IMR-90 (cell line): ENCODE measurements at regions not wholly inside any gene's neighbourhood (a gene's known extent, or its start where the extent isn't known, plus 50 kb on each side); places are given as distances from the start of the nearest gene placed in this dataset.

ENCODE experiments used
- ATAC-seq: fragments of 200-7000 bp; cut with Tn5 transposase; 2 replicates; pipeline ENCODE4 v1.9.1; 2020; ENCODE audit warnings: low read depth, mild to moderate bottlenecking, moderate library complexity
- BruUV-seq: library from RNA; stranded (reverse); fragments of 400-500 nt; replicated peaks from 2 replicates; lab custom pipeline; 2021; lab: Mats Ljungman, UMichigan
- CTCF ChIA-PET: fragments of 300-600 bp; formaldehyde crosslinking; extraction: SDS; loops from one replicate; lab custom pipeline; 2021; ENCODE audit warnings: antibody characterized with exemption; lab: Yijun Ruan, JAX
- POLR2A ChIA-PET: fragments of 300-600 bp; sonication (Branson Sonifier 250); formaldehyde crosslinking; loops from one replicate; lab custom pipeline; 2022; ENCODE audit warnings: antibody characterized with exemption; ENCODE audit not compliant: unreplicated experiment; lab: Charles Lee
- DNase-seq: peaks from one replicate; pipeline ENCODE4 v3.0.0; 2013
- H2AFZ ChIP-seq: replicated peaks from 2 replicates; pipeline ENCODE3; 2013; ENCODE audit warnings: low read length, mild to moderate bottlenecking; ENCODE audit not compliant: poor library complexity
- H2AK5ac ChIP-seq: 2 replicates; pipeline ENCODE4 v1.6.1; 2013; ENCODE audit warnings: low read depth, low read length, inconsistent platforms
- H2AK9ac ChIP-seq: replicated peaks from 2 replicates; pipeline ENCODE3; 2013; ENCODE audit warnings: mild to moderate bottlenecking, low read depth, low read length, moderate library complexity; ENCODE audit not compliant: poor library complexity
- H2BK120ac ChIP-seq: 2 replicates; pipeline ENCODE4 v1.6.1; 2013; ENCODE audit warnings: low read depth, low read length, inconsistent platforms
- H2BK15ac ChIP-seq: 3 replicates; pipeline ENCODE4 v1.6.1; 2013; ENCODE audit warnings: low read depth, low read length, inconsistent platforms
- H2BK20ac ChIP-seq: 2 replicates; pipeline ENCODE4 v1.6.1; 2013; ENCODE audit warnings: low read depth, mild to moderate bottlenecking, inconsistent platforms, low read length, moderate library complexity
- H2BK5ac ChIP-seq: 2 replicates; pipeline ENCODE4 v1.6.1; 2013; ENCODE audit warnings: mild to moderate bottlenecking, low read depth, low read length, inconsistent platforms; ENCODE audit not compliant: poor library complexity, severe bottlenecking
- H3K14ac ChIP-seq: replicated peaks from 2 replicates; pipeline ENCODE4 v1.6.1; 2013; ENCODE audit warnings: low read depth, low read length, inconsistent platforms
- H3K18ac ChIP-seq: 2 replicates; pipeline ENCODE4 v1.6.1; 2013; ENCODE audit warnings: low read depth, low read length, control low read depth
- H3K23ac ChIP-seq: 2 replicates; pipeline ENCODE4 v1.6.1; 2013; ENCODE audit warnings: low read depth, low read length, inconsistent platforms
- H3K27ac ChIP-seq: 2 replicates; pipeline ENCODE4 v1.5.1; 2013; ENCODE audit warnings: mild to moderate bottlenecking, control low read depth, low read length; ENCODE audit not compliant: insufficient read depth
- H3K27me3 ChIP-seq: 2 replicates; pipeline ENCODE4 v1.6.1; 2013; ENCODE audit warnings: low read length; ENCODE audit not compliant: control insufficient read depth, insufficient read depth
- H3K36me3 ChIP-seq: 2 replicates; pipeline ENCODE4 v1.6.1; 2013; ENCODE audit warnings: low read length, mixed read lengths; ENCODE audit not compliant: control insufficient read depth, insufficient read depth
- H3K4ac ChIP-seq: 2 replicates; pipeline ENCODE4 v1.6.1; 2013; ENCODE audit warnings: low read depth, low read length, inconsistent platforms
- H3K4me1 ChIP-seq: 2 replicates; pipeline ENCODE4 v1.6.1; 2013; ENCODE audit warnings: low read length, mixed read lengths; ENCODE audit not compliant: control insufficient read depth, insufficient read depth
- H3K4me2 ChIP-seq: 2 replicates; pipeline ENCODE4 v1.6.1; 2013; ENCODE audit warnings: low read depth, mild to moderate bottlenecking, control low read depth, low read length, moderate library complexity
- H3K4me3 ChIP-seq: 2 replicates; pipeline ENCODE4 v1.5.1; 2013; ENCODE audit warnings: low read depth, mild to moderate bottlenecking, control low read depth, low read length, moderate library complexity; ENCODE audit not compliant: insufficient read depth
- H3K56ac ChIP-seq: 2 replicates; pipeline ENCODE4 v1.6.1; 2013; ENCODE audit warnings: low read length, inconsistent platforms; ENCODE audit not compliant: insufficient read depth; ENCODE audit errors: extremely low read depth
- H3K79me1 ChIP-seq, 2 experiments: 2 replicates each; pipeline ENCODE4 v1.6.1; 2013; ENCODE audit warnings: low read length in 2 of 2, inconsistent platforms in 1 of 2, low read depth in 1 of 2
- H3K9ac ChIP-seq: 2 replicates; pipeline ENCODE4 v1.6.1; 2013; ENCODE audit warnings: low read depth, low read length, control low read depth
- H3K9me1 ChIP-seq: 2 replicates; pipeline ENCODE4 v1.6.1; 2013; ENCODE audit warnings: low read length, inconsistent platforms; ENCODE audit not compliant: insufficient read depth
- H3K9me3 ChIP-seq: 2 replicates; pipeline ENCODE4 v1.6.1; 2013; ENCODE audit warnings: low read length; ENCODE audit not compliant: control insufficient read depth, insufficient read depth
- H4K20me1 ChIP-seq: 2 replicates; pipeline ENCODE4 v1.6.1; 2013; ENCODE audit warnings: low read length, inconsistent platforms; ENCODE audit not compliant: insufficient read depth
- H4K5ac ChIP-seq: 2 replicates; pipeline ENCODE4 v1.6.1; 2013; ENCODE audit warnings: mild to moderate bottlenecking, low read depth, low read length, control low read depth
- H4K8ac ChIP-seq, 2 experiments: 2 replicates each; pipeline ENCODE4 v1.6.1; 2013; ENCODE audit warnings: low read depth in 2 of 2, low read length in 2 of 2, control low read depth in 1 of 2, inconsistent platforms in 1 of 2
- H4K91ac ChIP-seq: 2 replicates; pipeline ENCODE4 v1.6.1; 2013; ENCODE audit warnings: low read depth, low read length, inconsistent platforms; ENCODE audit not compliant: insufficient read depth
- CEBPB ChIP-seq: IDR thresholded peaks from 2 replicates; pipeline ENCODE4 v1.6.1; 2012; ENCODE audit warnings: low read depth, low read length, improper control_type of control experiment
- FOS ChIP-seq: fragments of 150-350 bp; IDR thresholded peaks from 2 replicates; pipeline ENCODE4 v1.6.1; 2016; ENCODE audit warnings: low read depth, low read length
- POLR2A ChIP-seq: IDR thresholded peaks from 2 replicates; pipeline ENCODE4 v1.6.1; 2012; ENCODE audit warnings: mild to moderate bottlenecking, low read depth, low read length
- dilution Hi-C: fragments of 300-500 bp; cut with HindIII; formaldehyde crosslinking; loops from one replicate; pipeline ENCODE4 v1.14.3; 2018; ENCODE audit warnings: low sequenced_read_pairs; ENCODE audit not compliant: unreplicated experiment
- in situ Hi-C: fragments of 300-500 bp; cut with MboI; formaldehyde crosslinking; loops from 3 replicates; pipeline ENCODE4 v1.14.3; 2019; ENCODE audit warnings: low sequenced_read_pairs, inconsistent platforms, mixed read lengths
- intact Hi-C: fragments of 100-400 bp; cut with micrococcal nuclease; formaldehyde crosslinking; loops from 2 replicates; pipeline ENCODE4 v1.10.0; 2022

DNA sequence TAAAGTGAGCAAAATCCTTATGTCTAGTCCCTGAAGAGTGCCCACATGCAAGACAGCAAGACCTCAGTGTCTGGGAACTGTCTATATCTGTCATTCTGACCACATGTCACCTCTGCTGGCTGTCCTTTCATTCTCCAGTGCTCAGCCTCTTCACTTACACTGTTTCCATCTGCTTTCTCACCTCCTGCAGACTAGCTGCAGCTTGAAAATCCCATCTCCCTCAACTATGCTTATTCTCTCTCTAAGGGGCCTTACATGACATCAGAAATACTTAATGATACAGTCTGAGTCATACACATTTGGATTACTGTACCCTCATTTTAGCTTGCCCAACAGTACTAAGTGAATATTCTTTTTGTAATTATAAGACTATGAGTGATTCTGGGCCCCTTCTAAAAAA is 587.8 kb downstream of the EPM2A start:
- no peak overlapping the region for H2BK120ac ChIP-seq
- no peak overlapping the region for H3K56ac ChIP-seq
- H3K27me3 ChIP-seq: no peaks in the 10 kb centered on the region
- intact Hi-C loops (no loop called here), dilution Hi-C loops (no loop called here), in situ Hi-C loops (no loop called here)
- no peaks in the 10 kb centered on the region for H3K9me3 ChIP-seq
- H3K4me3 ChIP-seq: no peak overlapping the region
- H2AFZ ChIP-seq: no peak overlapping the region
- no peak overlapping the region for H3K9ac ChIP-seq
- no peak overlapping the region for H4K8ac ChIP-seq
- H3K4me1 ChIP-seq: 0 out of 2 replicates have a peak, but pooled peaks cover 3% of the 10 kb centered on the region
- BruUV-seq: no TSS peak
- ATAC-seq (peak; percentile 75), DNase-seq (peak; percentile 78)
- H3K79me1 ChIP-seq: no peaks in the 10 kb centered on the region
- no peak overlapping the region for H4K5ac ChIP-seq
- H3K4me2 ChIP-seq: no peak overlapping the region
- no peak overlapping the region for H2AK5ac ChIP-seq
- H3K23ac ChIP-seq: no peak overlapping the region
- no peaks in the 10 kb centered on the region for H3K36me3 ChIP-seq
- CTCF ChIA-PET: no interaction called here
- H3K9me1 ChIP-seq: no peaks in the 10 kb centered on the region
- H2BK20ac ChIP-seq: no peak overlapping the region
- no peak overlapping the region for H2AK9ac ChIP-seq
- POLR2A ChIA-PET: no interaction called here
- no peaks in the 10 kb centered on the region for H4K20me1 ChIP-seq
- H2BK5ac ChIP-seq: no peak overlapping the region
- H3K27ac ChIP-seq: no peak overlapping the region
- no peak overlapping the region for H3K4ac ChIP-seq
- no peak overlapping the region for H3K14ac ChIP-seq
- H4K91ac ChIP-seq: no peak overlapping the region
- no peak overlapping the region for H2BK15ac ChIP-seq
- 0 out of 2 replicates have a peak, but pooled peaks have one; percentile 22 for TF ChIP-seq FOS
- peak; percentile 53; the same call in 1 of the 2 replicates for TF ChIP-seq CEBPB
- no peak for TF ChIP-seq POLR2A
- no peak overlapping the region for H3K18ac ChIP-seq
